ENCODE measurements at regions not wholly inside any gene's neighbourhood (a gene's known extent, or its start where the extent isn't known, plus 50 kb on each side); places are given as distances from the start of the nearest gene placed in this dataset.
"Not testable (repeated sequence)": the region's sequence is repeated elsewhere in the genome, so short reads cannot be mapped to it uniquely, and the experiment has no call there.

- no peak for DNase-seq
Observed at GRCh38 chr1:99062192-99062591, 57.5 kb upstream of the PLPPR5 start.

DNA sequence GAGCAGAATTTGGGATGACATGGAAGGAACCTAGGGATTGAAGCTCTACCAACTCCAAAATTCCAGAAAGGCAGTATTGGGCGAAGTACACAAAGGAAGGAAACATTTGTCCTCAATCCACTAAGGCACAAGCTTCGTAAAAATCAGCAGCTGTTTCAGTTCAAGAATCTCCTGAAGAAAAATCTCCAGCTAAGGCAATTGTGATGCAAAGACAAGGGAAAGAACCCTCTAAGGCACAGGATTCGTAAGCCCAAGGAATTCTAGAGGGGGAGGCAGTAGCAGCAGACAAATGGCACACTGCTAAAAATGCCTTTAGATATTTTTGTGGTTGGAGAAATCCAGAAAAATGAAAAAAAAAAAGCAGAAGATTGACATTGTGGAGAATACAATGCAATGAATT, 64.5 kb upstream of the PLPPR5 start:
- no peak for DNase-seq

- not testable (repeated sequence) for DNase-seq
Observed at GRCh38 chr1:99078529-99078928, 73.9 kb upstream of the PLPPR5 start.

DNA sequence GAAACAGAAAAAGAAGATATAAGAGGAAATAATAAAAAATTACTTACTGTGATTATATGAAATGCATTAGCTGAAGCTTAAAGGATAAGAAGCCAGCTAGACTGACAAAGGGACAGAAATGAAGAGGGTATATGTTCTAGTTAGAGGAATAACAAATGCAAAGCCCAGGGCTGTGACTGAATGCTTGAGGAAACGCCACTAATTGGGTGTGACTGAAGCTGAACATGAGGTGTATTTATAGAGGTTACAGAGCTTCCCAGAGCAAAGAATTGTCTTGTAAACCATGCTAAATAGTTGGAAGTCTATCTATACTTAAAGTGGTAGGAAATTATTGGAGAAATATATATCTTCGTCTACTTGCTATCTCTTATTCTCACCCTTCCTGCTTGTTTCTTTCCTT, 77.7 kb upstream of the PLPPR5 start:
- DNase-seq, result no peak

DNA sequence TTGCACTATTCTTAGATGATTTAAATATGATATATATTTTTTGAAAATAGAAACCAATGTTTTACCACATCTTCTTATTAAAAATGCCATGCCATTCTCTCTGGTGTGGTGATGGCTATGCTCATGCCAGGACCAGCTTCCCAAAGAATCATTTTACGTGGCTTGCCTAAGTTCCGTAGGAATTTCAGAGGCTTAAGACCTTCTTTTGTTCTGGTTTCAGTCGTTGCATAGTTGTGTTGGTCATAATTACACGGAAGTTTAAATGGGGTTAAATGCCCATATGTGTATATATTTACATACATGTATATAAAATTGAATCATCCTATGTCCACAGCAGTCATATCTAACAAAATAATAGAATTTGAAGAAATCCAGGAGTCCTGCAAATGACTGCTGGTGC, 78.7 kb upstream of the PLPPR5 start:
- no peak for DNase-seq

DNA sequence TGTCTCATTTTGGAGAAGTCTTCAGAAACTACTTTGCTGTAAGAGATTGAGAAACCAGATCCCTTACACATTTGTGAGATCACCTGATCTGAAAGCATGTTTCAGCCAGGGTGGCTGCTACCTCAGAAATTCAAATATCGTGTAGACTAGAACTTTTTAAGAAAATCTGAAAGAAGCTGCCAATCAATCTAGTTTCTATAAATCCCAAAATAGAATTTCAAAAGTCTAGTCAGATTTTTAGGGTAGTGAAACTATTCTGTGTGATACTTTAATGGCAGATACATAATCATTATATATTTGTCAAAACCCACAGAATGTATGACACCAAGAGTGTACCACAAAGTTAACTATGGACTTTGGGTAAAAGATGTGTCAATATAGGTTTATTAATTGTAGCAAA, 79.9 kb upstream of the PLPPR5 start:
- DNase-seq, result no peak

DNA sequence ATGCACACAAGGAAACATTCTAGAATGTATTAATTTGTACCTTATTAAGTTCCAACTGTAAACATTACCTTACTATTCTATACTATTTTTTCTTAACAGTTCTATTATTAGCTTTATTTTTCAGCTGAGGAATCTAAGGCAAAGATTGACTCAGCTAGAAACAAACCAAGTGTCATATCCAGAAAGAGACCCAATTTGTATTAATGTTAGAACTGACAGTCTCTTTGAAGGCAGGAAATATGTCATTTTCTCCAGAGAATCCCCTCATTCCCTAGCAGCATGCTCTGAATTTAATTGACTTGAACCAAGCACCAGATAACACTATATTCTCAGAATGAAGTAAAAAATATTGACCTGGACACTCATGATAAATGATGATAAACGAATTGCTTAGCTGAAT, 81.4 kb upstream of the PLPPR5 start:
- DNase-seq, result no peak

GRCh38 chr1:99098589-99098988, 93.9 kb upstream of the PLPPR5 start:
- DNase-seq, result no peak

DNA sequence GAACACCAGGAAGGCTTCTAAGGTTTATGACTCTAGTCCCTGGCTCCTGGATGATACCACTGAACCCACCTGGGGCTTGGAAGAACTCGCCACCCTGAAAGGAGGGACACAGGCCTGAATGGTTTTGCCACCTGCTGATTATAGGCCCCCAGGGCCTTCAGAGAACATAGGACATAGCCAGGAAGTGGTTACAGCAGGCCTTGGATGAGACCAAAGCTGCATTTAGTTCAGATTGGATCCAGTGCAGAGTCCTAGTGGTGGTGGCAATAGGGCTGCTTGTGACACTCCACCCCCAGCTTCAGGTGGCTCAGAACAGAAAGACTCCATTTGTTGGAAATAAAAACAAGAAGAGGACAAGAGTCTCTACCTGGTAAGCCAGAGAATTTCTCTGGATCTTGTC, 101.6 kb upstream of the PLPPR5 start:
- DNase-seq, result no peak

DNA sequence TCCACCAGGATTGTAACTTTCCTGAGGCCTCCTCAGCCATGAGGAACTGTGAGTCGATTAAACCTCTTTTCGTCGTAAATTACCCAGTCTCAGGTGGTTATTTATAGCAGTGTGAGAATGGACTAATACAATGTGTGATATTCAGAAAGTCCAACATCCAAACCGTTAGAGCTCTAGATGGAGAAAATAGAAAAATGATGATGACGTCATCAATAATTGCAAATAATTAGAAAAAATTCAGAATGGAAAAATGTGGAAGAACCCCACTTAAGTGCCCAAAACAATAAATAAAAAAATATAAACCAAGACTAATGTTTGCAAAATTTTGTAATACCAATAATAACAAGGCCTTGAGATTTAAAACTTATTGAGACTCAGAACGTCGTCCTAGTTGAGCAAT, 103.0 kb upstream of the PLPPR5 start:
- DNase-seq, result no peak

- DNase-seq, result no peak
Observed at GRCh38 chr1:99110140-99111041, 105.7 kb upstream of the PLPPR5 start.

GRCh38 chr1:99115231-99115630, 110.6 kb upstream of the PLPPR5 start:
- no peak for DNase-seq

DNA sequence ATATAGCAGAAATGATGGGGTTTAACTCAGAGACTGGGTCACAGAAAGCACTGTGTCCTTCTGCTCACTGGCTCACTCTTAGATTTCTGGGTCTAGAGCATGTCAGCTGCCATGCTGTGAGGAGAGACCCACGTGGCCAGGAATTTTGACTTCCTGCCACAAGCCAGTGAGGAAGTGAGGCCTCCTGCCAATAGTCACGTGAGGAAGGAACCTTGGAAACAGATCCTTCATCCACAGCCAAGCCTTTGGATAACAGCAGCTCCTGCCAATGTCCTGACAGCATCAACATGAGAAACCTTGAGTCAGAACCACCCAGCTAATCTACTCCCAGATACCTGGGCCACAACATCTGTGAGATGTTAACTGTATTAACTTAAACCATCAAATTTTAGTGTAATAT, 114.5 kb upstream of the PLPPR5 start:
- DNase-seq, result no peak

- DNase-seq, result no peak
Observed at GRCh38 chr1:99122039-99122438, 117.4 kb upstream of the PLPPR5 start.

DNA sequence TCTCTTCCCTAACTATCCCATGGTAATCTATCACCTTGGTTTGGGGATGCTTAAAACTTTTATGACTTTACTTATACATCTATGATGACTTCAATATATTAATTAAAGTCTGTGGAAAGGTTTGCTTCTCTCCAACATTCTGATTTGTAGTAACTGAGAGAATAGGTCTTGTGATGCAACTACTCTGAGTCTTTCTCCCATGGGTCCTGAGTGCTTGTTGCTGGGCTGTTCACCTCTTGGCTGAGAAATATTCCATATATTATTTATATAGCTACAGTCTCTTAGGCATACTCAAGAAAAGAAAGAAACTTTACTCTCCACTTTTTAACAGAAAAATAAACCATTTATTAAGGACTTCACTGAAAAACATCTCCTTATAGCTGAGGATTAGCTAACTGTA, 119.3 kb upstream of the PLPPR5 start:
- DNase-seq, result no peak

GRCh38 chr1:99131546-99131945, 126.9 kb upstream of the PLPPR5 start:
- DNase-seq, result no peak

DNA sequence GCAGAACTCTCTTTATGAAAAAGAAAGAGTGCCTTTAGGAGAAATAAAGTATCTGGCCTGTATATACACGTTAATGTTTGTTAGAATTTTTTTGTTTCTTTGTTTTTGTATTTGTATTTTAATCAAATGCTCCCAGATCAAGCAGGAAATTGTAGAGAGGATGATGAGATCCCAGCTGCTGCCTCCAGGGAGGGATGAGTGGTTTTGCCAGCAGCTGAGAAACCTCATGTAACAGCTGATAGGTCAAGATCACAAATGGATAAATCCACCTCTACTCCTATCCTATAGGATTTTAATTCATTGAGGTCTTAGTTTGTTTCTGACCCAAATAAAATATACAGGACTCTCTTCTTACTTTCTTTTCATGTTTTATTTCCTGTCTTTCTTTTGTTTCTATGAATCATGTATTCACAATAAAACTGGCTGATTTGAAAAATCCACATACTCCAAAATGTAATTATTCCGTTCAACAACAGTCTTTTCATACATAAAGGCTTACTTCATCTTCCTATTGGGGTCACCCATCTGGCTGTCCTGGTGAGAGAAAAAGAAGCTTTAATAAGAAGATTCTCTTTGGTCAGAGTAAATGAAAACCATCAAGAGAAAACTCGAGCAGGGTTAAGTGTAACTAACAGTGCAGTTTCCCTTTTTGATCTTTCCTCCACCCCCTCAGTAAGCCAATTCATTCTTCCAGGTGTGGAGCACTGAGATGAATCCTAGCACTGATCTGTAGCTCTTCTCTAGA, 129.3 kb upstream of the PLPPR5 start:
- no peak for DNase-seq

- no peak for DNase-seq
Observed at GRCh38 chr1:99137554-99138206, 126.6 kb upstream of the PLPPR4 start.

GRCh38 chr1:99139876-99140275, 124.4 kb upstream of the PLPPR4 start:
- DNase-seq, result no peak

DNA sequence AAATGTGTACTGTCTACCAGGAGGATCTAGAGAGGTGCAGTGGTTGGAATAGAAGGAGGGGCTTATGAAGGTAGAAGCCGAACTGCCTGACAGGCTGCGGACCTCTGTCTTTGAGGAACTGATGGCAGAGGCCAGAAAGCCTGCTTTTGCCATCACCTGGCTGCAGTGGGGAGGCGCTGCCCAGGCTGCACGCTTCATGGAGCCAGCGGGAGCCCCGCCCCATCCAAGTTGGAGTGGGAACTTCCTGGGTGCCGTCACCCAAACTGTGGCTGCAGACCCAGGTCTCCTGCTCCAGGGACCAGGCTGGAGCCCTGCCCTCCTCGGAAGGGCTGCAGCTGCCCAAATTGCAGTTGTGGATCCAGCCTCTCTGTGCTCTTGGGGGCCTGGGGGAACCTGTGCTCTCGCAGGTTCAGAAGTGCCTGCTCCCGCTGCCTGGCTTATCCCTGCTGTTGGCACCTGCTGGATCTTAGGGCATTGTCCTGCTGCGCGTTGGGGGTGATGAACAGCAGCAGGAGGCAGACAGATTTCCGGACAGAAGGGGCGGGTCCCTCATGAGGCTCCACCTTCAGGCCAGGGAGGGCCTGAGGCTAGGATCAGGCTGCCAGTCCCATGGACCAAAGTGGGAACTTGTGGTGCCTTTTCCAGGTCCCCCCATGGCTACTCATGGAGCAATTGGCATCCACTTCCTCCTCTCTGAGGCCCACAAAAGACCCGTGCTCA, 118.0 kb upstream of the PLPPR4 start:
- DNase-seq, result peak in 1 of 2 donors; percentile 2

GRCh38 chr1:99149952-99150351, 114.3 kb upstream of the PLPPR4 start:
- DNase-seq, result no peak

- no peak for DNase-seq
Observed at GRCh38 chr1:99152132-99152531, 112.2 kb upstream of the PLPPR4 start.

GRCh38 chr1:99163671-99164070, 100.6 kb upstream of the PLPPR4 start:
- no peak for DNase-seq
